IMR-90 (cell line): ENCODE measurements at regions not wholly inside any gene's neighbourhood (a gene's known extent, or its start where the extent isn't known, plus 50 kb on each side); places are given as distances from the start of the nearest gene placed in this dataset.

Experiments
- CTCF ChIP-seq: conservative IDR thresholded peaks from 2 replicates; pipeline ENCODE4 v1.5.1; 2012; ENCODE audit warnings: mild to moderate bottlenecking, low read depth, low read length, improper control_type of control experiment
- ELK1 ChIP-seq: fragments of 150-350 bp; IDR thresholded peaks from 2 replicates; pipeline ENCODE4 v1.6.1; 2016; ENCODE audit warnings: low read depth, mild to moderate bottlenecking, low read length, moderate library complexity, borderline replicate concordance
- FOS ChIP-seq: fragments of 150-350 bp; IDR thresholded peaks from 2 replicates; pipeline ENCODE4 v1.6.1; 2016; ENCODE audit warnings: low read depth, low read length
- POLR2A ChIP-seq: IDR thresholded peaks from 2 replicates; pipeline ENCODE4 v1.6.1; 2012; ENCODE audit warnings: mild to moderate bottlenecking, low read depth, low read length
- RAD21 ChIP-seq: IDR thresholded peaks from 2 replicates; pipeline ENCODE4 v1.6.1; 2012; ENCODE audit warnings: low read length, improper control_type of control experiment
- RCOR1 ChIP-seq: IDR thresholded peaks from 2 replicates; pipeline ENCODE4 v1.6.1; 2012; ENCODE audit warnings: mild to moderate bottlenecking, low read length, improper control_type of control experiment; ENCODE audit not compliant: insufficient replicate concordance
- SMC3 ChIP-seq: fragments of 150-350 bp; IDR thresholded peaks from 2 replicates; pipeline ENCODE4 v1.6.1; 2016; ENCODE audit warnings: low read depth, mild to moderate bottlenecking, antibody characterized with exemption, low read length, moderate library complexity

DNA sequence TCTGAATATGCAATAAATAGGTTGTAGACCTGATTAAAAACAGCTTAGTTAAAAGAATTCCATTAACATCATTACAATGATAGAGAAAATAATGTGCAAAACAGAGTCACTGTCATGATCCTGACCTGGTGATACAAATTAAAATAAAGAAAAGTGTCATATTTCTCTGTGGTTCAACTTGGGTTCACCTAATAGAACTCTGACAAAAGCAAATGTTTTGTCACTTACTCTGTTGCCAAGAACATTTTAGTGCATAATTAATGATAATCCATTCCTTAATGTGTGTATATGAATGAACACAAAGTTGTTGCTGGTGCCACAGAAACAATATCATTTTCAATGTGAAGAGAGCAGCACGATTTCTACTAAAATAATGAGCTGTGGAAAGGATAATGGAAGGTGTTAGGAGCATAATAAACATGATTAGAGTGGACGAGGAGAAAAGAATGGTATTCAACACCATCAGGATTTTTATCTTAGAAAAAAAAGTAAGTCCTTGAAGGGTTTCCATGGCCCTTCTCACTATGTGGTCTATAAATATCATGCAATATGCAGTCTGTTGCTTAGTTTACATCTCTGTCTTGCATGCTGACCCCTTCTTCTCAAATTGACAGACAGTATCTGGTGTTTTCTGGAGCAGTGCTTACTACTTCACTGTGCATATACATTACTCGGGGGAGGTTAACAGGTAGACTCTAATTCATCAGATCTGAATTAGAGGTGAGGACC lies 656.6 kb upstream of the MMS22L start:
- TF ChIP-seq RAD21 = no peak
- no peak for TF ChIP-seq CTCF
- no peak for TF ChIP-seq POLR2A
- no peak for TF ChIP-seq ELK1
- TF ChIP-seq RCOR1 = no peak
- TF ChIP-seq FOS = no peak
- no peak for TF ChIP-seq SMC3
